ENCODE measurements at regions not wholly inside any gene's neighbourhood (a gene's known extent, or its start where the extent isn't known, plus 50 kb on each side); places are given as distances from the start of the nearest gene placed in this dataset.

GRCh38 chr12:125503128-125503527 is 437.9 kb downstream of the AACS start:
- TF ChIP-seq, protein P1, sequence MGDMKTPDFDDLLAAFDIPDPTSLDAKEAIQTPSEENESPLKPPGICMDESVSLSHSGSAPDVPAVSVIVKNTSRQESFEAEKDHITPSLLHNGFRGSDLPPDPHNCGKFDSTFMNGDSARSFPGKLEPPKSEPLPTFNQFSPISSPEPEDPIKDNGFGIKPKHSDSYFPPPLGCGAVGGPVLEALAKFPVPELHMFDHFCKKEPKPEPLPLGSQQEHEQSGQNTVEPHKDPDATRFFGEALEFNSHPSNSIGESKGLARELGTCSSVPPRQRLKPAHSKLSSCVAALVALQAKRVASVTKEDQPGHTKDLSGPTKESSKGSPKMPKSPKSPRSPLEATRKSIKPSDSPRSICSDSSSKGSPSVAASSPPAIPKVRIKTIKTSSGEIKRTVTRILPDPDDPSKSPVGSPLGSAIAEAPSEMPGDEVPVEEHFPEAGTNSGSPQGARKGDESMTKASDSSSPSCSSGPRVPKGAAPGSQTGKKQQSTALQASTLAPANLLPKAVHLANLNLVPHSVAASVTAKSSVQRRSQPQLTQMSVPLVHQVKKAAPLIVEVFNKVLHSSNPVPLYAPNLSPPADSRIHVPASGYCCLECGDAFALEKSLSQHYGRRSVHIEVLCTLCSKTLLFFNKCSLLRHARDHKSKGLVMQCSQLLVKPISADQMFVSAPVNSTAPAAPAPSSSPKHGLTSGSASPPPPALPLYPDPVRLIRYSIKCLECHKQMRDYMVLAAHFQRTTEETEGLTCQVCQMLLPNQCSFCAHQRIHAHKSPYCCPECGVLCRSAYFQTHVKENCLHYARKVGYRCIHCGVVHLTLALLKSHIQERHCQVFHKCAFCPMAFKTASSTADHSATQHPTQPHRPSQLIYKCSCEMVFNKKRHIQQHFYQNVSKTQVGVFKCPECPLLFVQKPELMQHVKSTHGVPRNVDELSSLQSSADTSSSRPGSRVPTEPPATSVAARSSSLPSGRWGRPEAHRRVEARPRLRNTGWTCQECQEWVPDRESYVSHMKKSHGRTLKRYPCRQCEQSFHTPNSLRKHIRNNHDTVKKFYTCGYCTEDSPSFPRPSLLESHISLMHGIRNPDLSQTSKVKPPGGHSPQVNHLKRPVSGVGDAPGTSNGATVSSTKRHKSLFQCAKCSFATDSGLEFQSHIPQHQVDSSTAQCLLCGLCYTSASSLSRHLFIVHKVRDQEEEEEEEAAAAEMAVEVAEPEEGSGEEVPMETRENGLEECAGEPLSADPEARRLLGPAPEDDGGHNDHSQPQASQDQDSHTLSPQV (IDR thresholded peaks at IDR 0.05), result no peak
- no peak for TF ChIP-seq POLR2A (IDR thresholded peaks at IDR 0.05; ENCODE audit: low read depth, low read length)
- TF ChIP-seq RAD21 (IDR thresholded peaks at IDR 0.05; ENCODE audit: insufficient read depth, low read depth, low read length), result no peak
- no peak for TF ChIP-seq POLR2AphosphoS2 (IDR thresholded peaks at IDR 0.05; ENCODE audit: low read depth, low read length)
